ENCODE measurements at regions not wholly inside any gene's neighbourhood (a gene's known extent, or its start where the extent isn't known, plus 50 kb on each side); places are given as distances from the start of the nearest gene placed in this dataset.

DNA sequence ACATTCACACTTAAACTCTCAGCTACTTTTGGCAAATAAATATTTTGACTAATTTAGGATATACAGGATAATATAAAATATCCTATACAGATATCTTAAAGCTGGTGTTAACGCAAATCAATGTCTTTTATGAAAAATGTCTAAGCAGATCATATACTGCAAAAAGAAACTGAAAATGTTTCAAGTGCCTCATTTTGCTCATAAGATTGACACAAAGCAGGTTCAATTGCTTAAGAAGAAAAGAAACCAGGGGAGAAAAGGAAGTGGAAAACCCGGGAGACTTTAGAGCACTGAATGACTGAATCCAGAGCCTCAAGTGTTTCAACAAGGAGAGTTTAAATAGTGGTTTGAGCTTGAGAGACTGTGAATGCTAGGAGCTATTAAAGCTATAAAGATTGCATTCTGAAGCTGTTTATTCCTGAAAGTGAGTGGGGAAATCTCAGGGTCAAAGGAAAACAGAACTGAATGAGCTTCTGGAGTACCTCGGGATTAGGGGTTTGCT, 1943.0 kb downstream of the MRPL39 start:
- no peak for TF ChIP-seq CTCF (IDR thresholded peaks at IDR 0.05; ENCODE audit: borderline replicate concordance, extremely low read depth, low read length, poor library complexity, severe bottlenecking)
- no peak for TF ChIP-seq EZH2 (IDR thresholded peaks at IDR 0.05; ENCODE audit: borderline replicate concordance, low read depth, low read length, severe bottlenecking)

Data from DND-41 (cell line).